Gastrocnemius medialis (tissue), 4 donors: ENCODE measurements at regions not wholly inside any gene's neighbourhood (a gene's known extent, or its start where the extent isn't known, plus 50 kb on each side); places are given as distances from the start of the nearest gene placed in this dataset.

Experiments used
- ATAC-seq, 2 donors: fragments of 150-250 bp; one replicate each; pipeline ENCODE4 v1.9.1; 2016
- DNase-seq, 2 donors: peaks; one replicate each; pipeline ENCODE4 v3.0.0-alpha.2; 2019
- H3K27ac ChIP-seq, 4 donors: fragments of 200-600 bp; sonication (generic); 1 replicate in 1 of 4; 2 replicates in 3 of 4; pipeline ENCODE4 v1.5.1; 2016 to 2018; ENCODE audit warnings: mild to moderate bottlenecking in 2 of 4, moderate library complexity in 1 of 4
- H3K27me3 ChIP-seq, 3 donors: fragments of 200-600 bp; sonication (generic) in 2 of 3; 1 replicate in 1 of 3; 2 replicates in 2 of 3; pipeline versions ENCODE4 v1.5.1 to v1.6.0; 2016 to 2019; ENCODE audit warnings: mild to moderate bottlenecking in 1 of 3, moderate library complexity in 1 of 3
- H3K36me3 ChIP-seq, 2 donors: fragments of 200-600 bp; sonication (generic) in 1 of 2; one replicate each; pipeline ENCODE4 v1.5.1; 2017 to 2018
- H3K4me1 ChIP-seq, 2 donors: fragments of 200-600 bp; sonication (generic) in 1 of 2; one replicate each; pipeline ENCODE4 v1.5.1; 2016 to 2017; ENCODE audit warnings: mild to moderate bottlenecking in 2 of 2
- H3K4me3 ChIP-seq, 4 donors: fragments of 200-600 bp; sonication (generic) in 3 of 4; 1 replicate in 1 of 4; 2 replicates in 3 of 4; pipeline ENCODE4 v1.5.1; 2016 to 2019; ENCODE audit warnings: mild to moderate bottlenecking in 2 of 4
- H3K9me3 ChIP-seq, 3 donors: fragments of 200-600 bp; sonication (generic) in 2 of 3; 1 replicate in 1 of 3; 2 replicates in 2 of 3; pipeline ENCODE4 v1.5.1; 2016 to 2019
- POLR2A ChIP-seq, 2 donors: fragments of 450-650 bp; IDR thresholded peaks; one replicate each; pipeline ENCODE4 v1.6.1; 2017; ENCODE audit warnings: antibody characterized with exemption in 2 of 2, mild to moderate bottlenecking in 2 of 2, moderate library complexity in 2 of 2
- in situ Hi-C, 4 donors: fragments of 200-750 bp; cut with MboI; loops; one replicate each; pipeline versions ENCODE4 v1.15.0 to v1.8.0; 2017; ENCODE audit warnings: low sequenced_read_pairs in 4 of 4
- intact Hi-C: fragments of 100-400 bp; cut with DNase I; formaldehyde crosslinking; loops from one replicate; pipeline ENCODE4 v1.15.1; 2023; ENCODE audit warnings: low total_unique reads
- TF ChIP-seq, protein P1 (sequence below), 5 experiments: fragments of 450-650 bp in 3 of 5; fragments of 200-600 bp in 2 of 5; sonication (generic) in 2 of 5; IDR thresholded peaks in 4 of 5; conservative IDR thresholded peaks in 1 of 5; 1 replicate in 4 of 5; 2 replicates in 1 of 5; pipeline ENCODE4 v1.5.1; 2016 to 2019; ENCODE audit warnings: antibody characterized with exemption in 5 of 5, mild to moderate bottlenecking in 3 of 5, moderate library complexity in 3 of 5

DNA sequence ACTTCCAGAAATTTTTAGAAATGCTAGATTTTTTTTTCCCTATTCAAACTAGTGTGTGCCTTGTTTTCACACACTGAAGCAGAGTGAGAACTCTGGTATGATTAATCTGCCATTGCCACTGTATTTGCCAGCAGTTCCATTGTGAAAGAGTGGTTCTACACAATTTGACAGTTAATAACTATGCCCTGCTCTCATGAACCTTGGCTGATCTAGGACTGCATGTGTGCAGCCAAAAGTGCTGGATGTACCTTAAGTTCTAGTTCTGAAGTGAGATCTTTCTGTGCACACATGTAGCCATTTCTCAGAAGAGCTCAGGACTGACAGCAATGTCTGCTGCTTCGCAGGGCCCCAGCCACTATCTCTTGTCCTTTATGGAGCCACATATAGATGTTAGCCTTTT, 328.2 kb upstream of the SPRY2 start:
- Histone ChIP-seq H3K9me3 (no peaks in the 10 kb centered on the region), H3K27me3 (no peaks in the 10 kb centered on the region), H3K4me1 (no peaks in the 10 kb centered on the region), H3K36me3 (no peaks in the 10 kb centered on the region), H3K27ac (peak overlapping the region in 1 of 4 donors; percentile 35), H3K4me3 (no peak overlapping the region)
- TF ChIP-seq, protein P1, sequence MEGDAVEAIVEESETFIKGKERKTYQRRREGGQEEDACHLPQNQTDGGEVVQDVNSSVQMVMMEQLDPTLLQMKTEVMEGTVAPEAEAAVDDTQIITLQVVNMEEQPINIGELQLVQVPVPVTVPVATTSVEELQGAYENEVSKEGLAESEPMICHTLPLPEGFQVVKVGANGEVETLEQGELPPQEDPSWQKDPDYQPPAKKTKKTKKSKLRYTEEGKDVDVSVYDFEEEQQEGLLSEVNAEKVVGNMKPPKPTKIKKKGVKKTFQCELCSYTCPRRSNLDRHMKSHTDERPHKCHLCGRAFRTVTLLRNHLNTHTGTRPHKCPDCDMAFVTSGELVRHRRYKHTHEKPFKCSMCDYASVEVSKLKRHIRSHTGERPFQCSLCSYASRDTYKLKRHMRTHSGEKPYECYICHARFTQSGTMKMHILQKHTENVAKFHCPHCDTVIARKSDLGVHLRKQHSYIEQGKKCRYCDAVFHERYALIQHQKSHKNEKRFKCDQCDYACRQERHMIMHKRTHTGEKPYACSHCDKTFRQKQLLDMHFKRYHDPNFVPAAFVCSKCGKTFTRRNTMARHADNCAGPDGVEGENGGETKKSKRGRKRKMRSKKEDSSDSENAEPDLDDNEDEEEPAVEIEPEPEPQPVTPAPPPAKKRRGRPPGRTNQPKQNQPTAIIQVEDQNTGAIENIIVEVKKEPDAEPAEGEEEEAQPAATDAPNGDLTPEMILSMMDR (IDR thresholded peaks at IDR 0.05 in 4 of 5, conservative IDR thresholded peaks at IDR 0.05 in 1 of 5): no peak
- TF ChIP-seq POLR2A (IDR thresholded peaks at IDR 0.05): no peak
- ATAC-seq (peak in 1 of 2 donors; percentile 26), DNase-seq (no peak)
- intact Hi-C loops (no loop called here), in situ Hi-C loops (no loop called here)

DNA sequence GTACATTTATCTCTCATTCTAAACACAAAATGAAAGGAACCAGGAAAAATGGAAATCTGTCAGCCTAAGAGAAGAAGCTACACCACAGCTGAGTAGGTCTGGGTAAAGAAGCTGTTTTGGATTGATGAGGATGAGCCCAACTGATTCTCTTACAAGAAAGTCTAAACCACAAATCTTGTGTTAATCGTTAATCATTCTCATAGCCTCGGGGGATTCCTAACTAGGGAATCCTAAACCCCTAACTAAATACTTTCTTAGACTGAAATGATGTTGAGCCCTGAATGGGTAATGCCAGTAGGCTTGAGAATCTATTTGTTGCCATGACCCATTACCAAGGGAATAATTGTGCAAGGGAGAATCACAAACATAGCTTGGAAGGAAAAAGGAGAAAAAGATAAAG, 327.5 kb upstream of the SPRY2 start:
- H3K9me3 ChIP-seq: no peaks in the 10 kb centered on the region
- no peaks in the 10 kb centered on the region for H3K36me3 ChIP-seq
- peak overlapping the region in 1 of 4 donors; percentile 35 for H3K27ac ChIP-seq
- DNase-seq (no peak), ATAC-seq (no peak)
- in situ Hi-C loops: no loop called here
- H3K4me3 ChIP-seq: no peak overlapping the region
- TF ChIP-seq, protein P1 (IDR thresholded peaks at IDR 0.05 in 4 of 5, conservative IDR thresholded peaks at IDR 0.05 in 1 of 5): no peak
- TF ChIP-seq POLR2A (IDR thresholded peaks at IDR 0.05): no peak
- no peaks in the 10 kb centered on the region for H3K4me1 ChIP-seq
- no peaks in the 10 kb centered on the region for H3K27me3 ChIP-seq
- intact Hi-C loops: no loop called here

DNA sequence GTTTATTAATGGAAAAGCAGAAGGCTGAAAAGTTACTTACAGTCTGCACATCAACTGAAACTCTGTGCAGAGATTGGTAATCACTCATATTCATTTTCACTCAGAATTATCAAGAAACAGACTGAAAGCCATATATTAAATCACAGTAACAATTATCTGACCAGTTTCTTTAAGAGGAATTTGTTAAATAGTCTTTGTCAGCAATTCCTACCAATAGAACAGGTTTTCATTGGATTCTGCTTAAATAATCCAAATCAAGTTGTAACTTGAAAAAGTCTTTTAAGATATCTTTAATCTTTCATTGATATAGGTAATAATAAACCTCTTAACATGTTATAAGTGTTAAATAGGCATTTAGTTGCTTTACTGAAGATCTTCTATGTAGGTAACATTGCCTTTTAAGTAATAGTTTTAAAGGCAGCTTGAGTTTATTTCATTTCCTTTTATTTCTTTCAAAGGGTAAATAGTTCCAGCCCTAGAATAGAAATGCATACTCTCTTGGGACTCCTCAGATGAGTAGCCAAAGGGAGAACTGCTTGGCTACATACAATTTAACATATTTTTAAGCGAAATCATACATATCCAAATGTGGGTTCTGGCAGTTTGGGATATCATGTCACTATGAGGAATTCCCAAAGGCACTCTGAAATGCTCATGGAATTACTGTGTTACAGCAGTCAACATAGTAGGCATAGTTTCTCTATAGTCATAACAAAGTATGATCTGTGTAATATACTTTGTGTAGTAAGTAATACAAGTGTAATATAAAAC, 326.0 kb upstream of the SPRY2 start:
- Histone ChIP-seq H3K27ac (peak overlapping the region in 1 of 4 donors; percentile 4), H3K36me3 (no peaks in the 10 kb centered on the region), H3K4me1 (no peaks in the 10 kb centered on the region), H3K27me3 (no peaks in the 10 kb centered on the region), H3K9me3 (no peaks in the 10 kb centered on the region), H3K4me3 (no peak overlapping the region)
- TF ChIP-seq POLR2A (IDR thresholded peaks at IDR 0.05): no peak
- TF ChIP-seq, protein P1 (IDR thresholded peaks at IDR 0.05 in 4 of 5, conservative IDR thresholded peaks at IDR 0.05 in 1 of 5): no peak
- intact Hi-C loops (no loop called here), in situ Hi-C loops (no loop called here)
- ATAC-seq (no peak), DNase-seq (no peak)

GRCh38 chr13:80665792-80666333, 324.9 kb upstream of the SPRY2 start:
- Histone ChIP-seq H3K9me3 (no peaks in the 10 kb centered on the region), H3K36me3 (no peaks in the 10 kb centered on the region), H3K27me3 (no peaks in the 10 kb centered on the region), H3K4me1 (no peaks in the 10 kb centered on the region), H3K4me3 (no peak overlapping the region), H3K27ac (no peak overlapping the region)
- no peak for DNase-seq
- no peak for TF ChIP-seq POLR2A (IDR thresholded peaks at IDR 0.05)
- in situ Hi-C loops (no loop called here), intact Hi-C loops (no loop called here)
- no peak for ATAC-seq

GRCh38 chr13:80664950-80665349, 324.0 kb upstream of the SPRY2 start:
- in situ Hi-C loops: no loop called here

More at GRCh38 chr13:80664950-80665349, 324.0 kb upstream of the SPRY2 start:
- Histone ChIP-seq H3K27ac (no peak overlapping the region), H3K4me3 (no peak overlapping the region), H3K4me1 (no peaks in the 10 kb centered on the region), H3K27me3 (no peaks in the 10 kb centered on the region), H3K36me3 (no peaks in the 10 kb centered on the region), H3K9me3 (no peaks in the 10 kb centered on the region)
- ATAC-seq: no peak
- TF ChIP-seq, protein P1 (IDR thresholded peaks at IDR 0.05 in 4 of 5, conservative IDR thresholded peaks at IDR 0.05 in 1 of 5): no peak
- no peak for TF ChIP-seq POLR2A (IDR thresholded peaks at IDR 0.05)
- intact Hi-C loops: no loop called here
- no peak for DNase-seq
